ENCODE measurements at regions not wholly inside any gene's neighbourhood (a gene's known extent, or its start where the extent isn't known, plus 50 kb on each side); places are given as distances from the start of the nearest gene placed in this dataset.

DNA sequence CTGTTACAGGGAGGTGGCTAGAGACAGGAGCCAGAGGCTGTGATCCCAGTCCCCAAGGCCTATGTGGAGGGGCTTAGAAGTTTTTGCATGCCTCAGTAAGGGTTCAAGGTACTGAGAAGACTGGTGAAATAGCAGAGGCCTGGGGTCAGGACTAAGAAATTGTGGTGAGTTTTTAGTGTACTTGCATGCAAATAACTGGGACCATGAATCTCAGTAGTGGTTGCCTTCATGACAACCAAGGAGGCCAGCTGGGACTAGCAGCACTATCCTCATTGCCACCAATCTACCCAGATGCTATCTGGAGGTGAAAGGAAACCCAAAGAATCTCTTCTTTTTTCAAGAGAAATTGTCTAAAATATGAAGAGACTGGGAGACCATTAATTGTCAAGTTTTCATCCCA is 395.1 kb downstream of the CETN3 start:
- Mint-ChIP-seq H3K27me3 (ENCODE audit: unreplicated experiment) (no peaks in the 10 kb centered on the region), H3K36me3 (ENCODE audit: unreplicated experiment) (no peaks in the 10 kb centered on the region), H3K4me1 (ENCODE audit: low read depth, unreplicated experiment) (no peaks in the 10 kb centered on the region), H3K4me3 (ENCODE audit: unreplicated experiment) (no peak overlapping the region), H3K9me3 (ENCODE audit: unreplicated experiment) (no peaks in the 10 kb centered on the region), H3K27ac (ENCODE audit: unreplicated experiment) (no peak overlapping the region)
- no peak for DNase-seq
- TF ChIP-seq, protein P1, sequence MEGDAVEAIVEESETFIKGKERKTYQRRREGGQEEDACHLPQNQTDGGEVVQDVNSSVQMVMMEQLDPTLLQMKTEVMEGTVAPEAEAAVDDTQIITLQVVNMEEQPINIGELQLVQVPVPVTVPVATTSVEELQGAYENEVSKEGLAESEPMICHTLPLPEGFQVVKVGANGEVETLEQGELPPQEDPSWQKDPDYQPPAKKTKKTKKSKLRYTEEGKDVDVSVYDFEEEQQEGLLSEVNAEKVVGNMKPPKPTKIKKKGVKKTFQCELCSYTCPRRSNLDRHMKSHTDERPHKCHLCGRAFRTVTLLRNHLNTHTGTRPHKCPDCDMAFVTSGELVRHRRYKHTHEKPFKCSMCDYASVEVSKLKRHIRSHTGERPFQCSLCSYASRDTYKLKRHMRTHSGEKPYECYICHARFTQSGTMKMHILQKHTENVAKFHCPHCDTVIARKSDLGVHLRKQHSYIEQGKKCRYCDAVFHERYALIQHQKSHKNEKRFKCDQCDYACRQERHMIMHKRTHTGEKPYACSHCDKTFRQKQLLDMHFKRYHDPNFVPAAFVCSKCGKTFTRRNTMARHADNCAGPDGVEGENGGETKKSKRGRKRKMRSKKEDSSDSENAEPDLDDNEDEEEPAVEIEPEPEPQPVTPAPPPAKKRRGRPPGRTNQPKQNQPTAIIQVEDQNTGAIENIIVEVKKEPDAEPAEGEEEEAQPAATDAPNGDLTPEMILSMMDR (IDR thresholded peaks at IDR 0.05; ENCODE audit: partially characterized antibody, unreplicated experiment), result no peak

DNA sequence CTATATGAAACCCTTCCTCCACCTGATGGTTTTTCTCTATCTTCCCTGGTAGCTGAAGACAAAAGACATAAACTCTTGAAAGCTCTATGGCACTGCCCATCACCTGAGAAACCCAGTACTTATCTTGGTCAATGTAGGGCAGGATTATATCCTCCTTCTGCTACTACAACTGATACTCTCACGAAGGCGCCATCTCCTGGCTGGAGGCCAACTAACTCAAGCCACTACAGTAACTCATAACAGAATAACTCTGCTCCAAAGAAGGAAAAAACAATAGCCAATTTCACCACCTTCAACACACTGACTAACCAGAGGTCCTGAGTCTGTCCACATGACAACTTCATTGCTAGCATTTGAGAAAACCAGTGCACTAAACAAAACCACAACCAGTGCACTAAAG is 409.2 kb downstream of the CETN3 start:
- H3K4me1 Mint-ChIP-seq (ENCODE audit: low read depth, unreplicated experiment), result no peaks in the 10 kb centered on the region
- H3K27ac Mint-ChIP-seq (ENCODE audit: unreplicated experiment), result no peak overlapping the region
- H3K27me3 Mint-ChIP-seq (ENCODE audit: unreplicated experiment), result no peaks in the 10 kb centered on the region
- no peaks in the 10 kb centered on the region for H3K36me3 Mint-ChIP-seq (ENCODE audit: unreplicated experiment)
- H3K9me3 Mint-ChIP-seq (ENCODE audit: unreplicated experiment), result no peaks in the 10 kb centered on the region
- TF ChIP-seq, protein P1 (IDR thresholded peaks at IDR 0.05; ENCODE audit: partially characterized antibody, unreplicated experiment), result no peak
- no peak overlapping the region for H3K4me3 Mint-ChIP-seq (ENCODE audit: unreplicated experiment)
- no peak for DNase-seq

DNA sequence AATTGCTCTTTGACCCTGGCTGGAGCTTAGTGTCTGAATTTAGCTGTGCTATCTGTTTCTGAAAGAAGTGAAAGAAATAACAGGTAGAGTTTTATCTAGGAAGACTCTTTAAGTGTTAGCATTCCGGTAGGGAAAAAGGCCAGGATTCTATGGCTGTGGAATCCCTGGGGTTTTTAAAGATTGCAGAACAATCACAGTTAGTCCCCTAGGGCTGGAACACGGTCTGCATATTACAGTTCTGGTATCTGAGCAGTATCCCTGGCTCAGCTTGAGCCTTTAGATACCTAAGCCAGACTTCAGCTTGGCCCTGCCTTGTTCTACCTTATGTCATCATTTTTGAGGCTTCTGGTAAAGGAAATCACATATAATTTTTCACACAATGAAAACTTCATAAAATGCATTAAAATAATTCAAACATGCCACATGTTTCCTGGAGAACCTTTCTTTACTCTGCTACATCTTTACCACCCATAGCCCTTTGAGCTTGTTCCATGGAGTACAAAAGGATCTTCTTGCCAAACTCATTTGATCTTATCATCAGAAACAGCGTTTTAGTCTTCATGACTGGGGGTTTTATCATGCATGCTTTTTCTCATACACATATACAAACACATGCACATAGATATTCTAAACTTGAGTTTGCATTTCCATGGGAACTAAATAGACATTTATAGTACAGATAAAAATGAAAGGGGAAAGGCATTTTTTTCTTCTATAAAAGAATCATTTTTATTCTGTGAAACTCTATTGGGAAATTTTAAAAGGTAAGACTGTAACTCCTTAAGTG is 410.8 kb downstream of the CETN3 start:
- TF ChIP-seq, protein P1 (IDR thresholded peaks at IDR 0.05; ENCODE audit: partially characterized antibody, unreplicated experiment), result no peak
- no peak for DNase-seq
- Mint-ChIP-seq H3K27me3 (ENCODE audit: unreplicated experiment) (no peaks in the 10 kb centered on the region), H3K4me1 (ENCODE audit: low read depth, unreplicated experiment) (no peaks in the 10 kb centered on the region), H3K4me3 (ENCODE audit: unreplicated experiment) (no peak overlapping the region), H3K36me3 (ENCODE audit: unreplicated experiment) (no peaks in the 10 kb centered on the region), H3K9me3 (ENCODE audit: unreplicated experiment) (no peaks in the 10 kb centered on the region), H3K27ac (ENCODE audit: unreplicated experiment) (no peak overlapping the region)

DNA sequence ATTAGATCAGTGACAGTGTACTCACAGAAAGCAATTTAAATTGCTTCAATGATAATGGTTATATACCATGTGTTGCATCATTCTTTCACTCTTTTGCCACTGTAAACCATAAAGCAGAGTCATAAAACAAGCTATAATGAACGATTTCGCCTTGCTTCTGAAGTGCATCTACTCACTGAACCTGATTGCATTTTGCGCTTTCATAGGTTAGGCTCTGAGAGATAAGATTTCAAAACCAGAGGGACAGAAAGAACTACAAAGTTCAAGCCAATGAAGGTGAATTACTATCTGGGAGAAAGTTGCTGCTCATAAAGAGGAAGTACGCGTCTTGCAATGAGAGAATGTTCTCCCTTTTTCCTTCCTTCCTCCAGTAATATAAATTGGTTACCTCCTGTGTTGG is 412.7 kb downstream of the CETN3 start:
- Mint-ChIP-seq H3K27me3 (ENCODE audit: unreplicated experiment) (no peaks in the 10 kb centered on the region), H3K27ac (ENCODE audit: unreplicated experiment) (no peak overlapping the region), H3K36me3 (ENCODE audit: unreplicated experiment) (no peaks in the 10 kb centered on the region), H3K4me3 (ENCODE audit: unreplicated experiment) (no peak overlapping the region), H3K4me1 (ENCODE audit: low read depth, unreplicated experiment) (no peaks in the 10 kb centered on the region), H3K9me3 (ENCODE audit: unreplicated experiment) (no peaks in the 10 kb centered on the region)
- TF ChIP-seq, protein P1 (IDR thresholded peaks at IDR 0.05; ENCODE audit: partially characterized antibody, unreplicated experiment), result no peak
- DNase-seq, result no peak

DNA sequence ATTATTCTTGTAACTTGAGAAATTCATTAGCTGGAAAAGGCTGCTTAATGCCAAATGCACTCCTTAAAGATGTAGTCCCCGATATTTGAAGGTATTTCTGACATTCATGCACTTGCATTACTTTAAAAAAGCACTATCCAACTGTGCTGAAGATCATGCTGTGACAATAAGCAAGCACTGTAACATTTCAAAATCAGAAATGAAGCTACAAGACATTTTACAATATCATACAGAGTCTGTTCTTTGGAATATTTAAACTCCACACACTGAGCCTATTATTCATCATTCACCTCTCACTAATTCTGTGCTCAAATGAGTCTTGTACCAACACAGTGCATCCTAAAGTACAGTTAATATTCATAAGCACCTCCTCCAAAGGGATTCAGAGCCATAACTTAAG is 413.2 kb downstream of the CETN3 start:
- H3K4me1 Mint-ChIP-seq (ENCODE audit: low read depth, unreplicated experiment), result no peaks in the 10 kb centered on the region
- TF ChIP-seq, protein P1 (IDR thresholded peaks at IDR 0.05; ENCODE audit: partially characterized antibody, unreplicated experiment), result no peak
- H3K27me3 Mint-ChIP-seq (ENCODE audit: unreplicated experiment), result no peaks in the 10 kb centered on the region
- no peak overlapping the region for H3K27ac Mint-ChIP-seq (ENCODE audit: unreplicated experiment)
- DNase-seq, result no peak
- no peak overlapping the region for H3K4me3 Mint-ChIP-seq (ENCODE audit: unreplicated experiment)
- no peaks in the 10 kb centered on the region for H3K9me3 Mint-ChIP-seq (ENCODE audit: unreplicated experiment)
- H3K36me3 Mint-ChIP-seq (ENCODE audit: unreplicated experiment), result no peaks in the 10 kb centered on the region
